HCT116 (cell line): ENCODE measurements at regions not wholly inside any gene's neighbourhood (a gene's known extent, or its start where the extent isn't known, plus 50 kb on each side); places are given as distances from the start of the nearest gene placed in this dataset.

Experiments used
- CTCF ChIP-seq, 3 experiments: fragments of 200-600 bp in 1 of 3; sonication (generic) in 1 of 3; IDR thresholded peaks in 2 of 3; conservative IDR thresholded peaks in 1 of 3; 2 replicates each; pipeline ENCODE4 v1.5.1; 2012 to 2017; ENCODE audit warnings: low read depth in 2 of 3, low read length in 2 of 3, antibody characterized with exemption in 1 of 3, borderline replicate concordance in 1 of 3, control low read depth in 1 of 3, mild to moderate bottlenecking in 1 of 3, mixed read lengths in 1 of 3, mixed run types in 1 of 3, moderate library complexity in 1 of 3; ENCODE audit not compliant: insufficient read depth in 1 of 3
- EZH2 ChIP-seq: fragments of 200-600 bp; sonication (generic); IDR thresholded peaks from 2 replicates; pipeline ENCODE4 v1.6.1; 2017; ENCODE audit warnings: antibody characterized with exemption, mixed run types
- EZH2phosphoT487 ChIP-seq: fragments of 200-600 bp; IDR thresholded peaks from 2 replicates; pipeline ENCODE4 v1.6.1; 2018; ENCODE audit warnings: antibody characterized with exemption, borderline replicate concordance
- POLR2A ChIP-seq: IDR thresholded peaks from 2 replicates; pipeline ENCODE4 v1.7.0; 2011; ENCODE audit warnings: borderline replicate concordance; ENCODE audit not compliant: insufficient read depth, insufficient read length; ENCODE audit errors: extremely low read depth
- REST ChIP-seq: IDR thresholded peaks from 2 replicates; pipeline ENCODE4 v1.6.1; 2012; ENCODE audit warnings: low read depth
- TCF7L2 ChIP-seq: IDR thresholded peaks from 2 replicates; pipeline ENCODE4 v1.7.0; 2011; ENCODE audit warnings: borderline replicate concordance, inconsistent platforms; ENCODE audit not compliant: insufficient read depth, insufficient read length; ENCODE audit errors: extremely low read depth
- YY1 ChIP-seq: IDR thresholded peaks from 2 replicates; pipeline ENCODE4 v1.6.1; 2011; ENCODE audit warnings: low read length, low read depth, moderate library complexity, mild to moderate bottlenecking; ENCODE audit not compliant: insufficient replicate concordance; ENCODE audit errors: extremely low read depth

- TF ChIP-seq CTCF (IDR thresholded peaks at IDR 0.05 in 2 of 3, conservative IDR thresholded peaks at IDR 0.05 in 1 of 3; ENCODE audit: borderline replicate concordance in 1 of 3, insufficient read depth in 1 of 3, low read depth in 2 of 3, low read length in 2 of 3) (no peak), POLR2A (no peak), EZH2 (no peak), REST (no peak), YY1 (no peak), EZH2phosphoT487 (no peak), TCF7L2 (no peak)
Observed at GRCh38 chr7:131974671-131975070, 418.2 kb upstream of the PODXL start.
